GM21447 (cell line): ENCODE measurements at regions not wholly inside any gene's neighbourhood (a gene's known extent, or its start where the extent isn't known, plus 50 kb on each side); places are given as distances from the start of the nearest gene placed in this dataset.
"Not testable (repeated sequence)": the region's sequence is repeated elsewhere in the genome, so short reads cannot be mapped to it uniquely, and the experiment has no call there.

ENCODE experiments used
- ATAC-seq: cut with Tn5 transposase; IDR thresholded peaks from one replicate; pipeline ENCODE4 v1.9.1; 2021; ENCODE audit not compliant: unreplicated experiment

GRCh38 chr10:131556897-131557495, 245.5 kb upstream of the TCERG1L start:
- ATAC-seq: no peak

GRCh38 chr10:131557956-131558355, 246.4 kb upstream of the TCERG1L start:
- not testable (repeated sequence) for ATAC-seq

- ATAC-seq: no peak
Observed at GRCh38 chr10:131559450-131559911, 248.0 kb upstream of the TCERG1L start.

GRCh38 chr10:131560166-131560565, 248.6 kb upstream of the TCERG1L start:
- ATAC-seq: no peak

- ATAC-seq: no peak
Observed at GRCh38 chr10:131560706-131561355, 249.3 kb upstream of the TCERG1L start.

- ATAC-seq: no peak
Observed at GRCh38 chr10:131561897-131562296, 250.4 kb upstream of the TCERG1L start.

- no peak for ATAC-seq
Observed at GRCh38 chr10:131563411-131563810, 251.9 kb upstream of the TCERG1L start.

- ATAC-seq: no peak
Observed at GRCh38 chr10:131567279-131568162, 256.0 kb upstream of the TCERG1L start.

- ATAC-seq: no peak
Observed at GRCh38 chr10:131568866-131569265, 257.3 kb upstream of the TCERG1L start.

- ATAC-seq: no peak
Observed at GRCh38 chr10:131569851-131570715, 258.6 kb upstream of the TCERG1L start.

GRCh38 chr10:131570716-131571307, 259.3 kb upstream of the TCERG1L start:
- ATAC-seq: no peak

- no peak for ATAC-seq
Observed at GRCh38 chr10:131571346-131571745, 259.8 kb upstream of the TCERG1L start.

GRCh38 chr10:131571865-131572264, 260.3 kb upstream of the TCERG1L start:
- no peak for ATAC-seq

- ATAC-seq: no peak
Observed at GRCh38 chr10:131573256-131573655, 261.7 kb upstream of the TCERG1L start.

GRCh38 chr10:131573707-131574106, 262.2 kb upstream of the TCERG1L start:
- no peak for ATAC-seq

- ATAC-seq: no peak
Observed at GRCh38 chr10:131574363-131574706, 262.8 kb upstream of the TCERG1L start.

- no peak for ATAC-seq
Observed at GRCh38 chr10:131574707-131575430, 263.3 kb upstream of the TCERG1L start.

GRCh38 chr10:131575877-131576276, 264.4 kb upstream of the TCERG1L start:
- ATAC-seq: no peak

GRCh38 chr10:131576341-131577177, 265.0 kb upstream of the TCERG1L start:
- ATAC-seq: no peak
